ENCODE measurements at regions not wholly inside any gene's neighbourhood (a gene's known extent, or its start where the extent isn't known, plus 50 kb on each side); places are given as distances from the start of the nearest gene placed in this dataset.

GRCh38 chr18:65943268-65943667 is 192.5 kb downstream of the CDH7 start:
- H3K36me3 Mint-ChIP-seq: no peaks in the 10 kb centered on the region
- H3K4me1 Mint-ChIP-seq: no peaks in the 10 kb centered on the region
- H3K27me3 Mint-ChIP-seq: no peaks in the 10 kb centered on the region
- Histone ChIP-seq H3K4me1 (ENCODE audit: insufficient read depth, low read length) (no peaks in the 10 kb centered on the region), H3K9me3 (ENCODE audit: low read length) (no peaks in the 10 kb centered on the region), H3K27ac (ENCODE audit: low read depth, low read length) (no peak overlapping the region), H3K36me3 (ENCODE audit: insufficient read depth, low read length) (no peaks in the 10 kb centered on the region), H3K4me3 (ENCODE audit: low read length) (no peak overlapping the region), H3K27me3 (ENCODE audit: insufficient read depth, low read length, poor library complexity, severe bottlenecking) (no peaks in the 10 kb centered on the region)
- H3K27ac Mint-ChIP-seq: no peak overlapping the region
- DNase-seq: no peak
- POLR2A ChIA-PET: no interaction called here
- peaks cover 2 to 26% (median 6%) of the 10 kb centered on the region in 5 donors for H3K9me3 Mint-ChIP-seq
- CTCF ChIA-PET: no interaction called here
- H3K4me3 Mint-ChIP-seq: no peak overlapping the region

GRCh38 chr18:65942854-65943253 is 192.0 kb downstream of the CDH7 start:
- Mint-ChIP-seq H3K36me3 (no peaks in the 10 kb centered on the region), H3K4me1 (no peaks in the 10 kb centered on the region), H3K4me3 (no peak overlapping the region), H3K27ac (no peak overlapping the region), H3K27me3 (no peaks in the 10 kb centered on the region), H3K9me3 (peaks cover 4 to 26% (median 6%) of the 10 kb centered on the region in 5 donors)
- H3K4me1 ChIP-seq (ENCODE audit: insufficient read depth, low read length): no peaks in the 10 kb centered on the region
- ChIA-PET POLR2A (no interaction called here), CTCF (no interaction called here)
- H3K27me3 ChIP-seq (ENCODE audit: insufficient read depth, low read length, poor library complexity, severe bottlenecking): no peaks in the 10 kb centered on the region
- H3K9me3 ChIP-seq (ENCODE audit: low read length): no peaks in the 10 kb centered on the region
- no peak overlapping the region for H3K4me3 ChIP-seq (ENCODE audit: low read length)
- no peak overlapping the region for H3K27ac ChIP-seq (ENCODE audit: low read depth, low read length)
- H3K36me3 ChIP-seq (ENCODE audit: insufficient read depth, low read length): no peaks in the 10 kb centered on the region
- no peak for DNase-seq

GRCh38 chr18:65942104-65942503 is 191.3 kb downstream of the CDH7 start:
- H3K36me3 ChIP-seq (ENCODE audit: insufficient read depth, low read length): no peaks in the 10 kb centered on the region
- H3K4me1 Mint-ChIP-seq: no peaks in the 10 kb centered on the region
- ChIA-PET CTCF (no interaction called here), POLR2A (no interaction called here)
- H3K27ac ChIP-seq (ENCODE audit: low read depth, low read length): no peak overlapping the region
- H3K4me3 ChIP-seq (ENCODE audit: low read length): no peak overlapping the region
- H3K27me3 Mint-ChIP-seq: no peaks in the 10 kb centered on the region
- no peak overlapping the region for H3K4me3 Mint-ChIP-seq
- DNase-seq: no peak
- H3K9me3 Mint-ChIP-seq: peaks cover 4 to 33% (median 8%) of the 10 kb centered on the region in 5 donors
- H3K4me1 ChIP-seq (ENCODE audit: insufficient read depth, low read length): no peaks in the 10 kb centered on the region
- H3K27me3 ChIP-seq (ENCODE audit: insufficient read depth, low read length, poor library complexity, severe bottlenecking): no peaks in the 10 kb centered on the region
- H3K27ac Mint-ChIP-seq: no peak overlapping the region
- no peaks in the 10 kb centered on the region for H3K9me3 ChIP-seq (ENCODE audit: low read length)
- no peaks in the 10 kb centered on the region for H3K36me3 Mint-ChIP-seq

- Histone ChIP-seq H3K27ac (ENCODE audit: low read depth, low read length) (no peak overlapping the region), H3K27me3 (ENCODE audit: insufficient read depth, low read length, poor library complexity, severe bottlenecking) (no peaks in the 10 kb centered on the region), H3K4me3 (ENCODE audit: low read length) (no peak overlapping the region), H3K4me1 (ENCODE audit: insufficient read depth, low read length) (no peaks in the 10 kb centered on the region), H3K9me3 (ENCODE audit: low read length) (no peaks in the 10 kb centered on the region), H3K36me3 (ENCODE audit: insufficient read depth, low read length) (no peaks in the 10 kb centered on the region)
- H3K36me3 Mint-ChIP-seq: no peaks in the 10 kb centered on the region
- H3K27me3 Mint-ChIP-seq: no peaks in the 10 kb centered on the region
- DNase-seq: no peak
- H3K9me3 Mint-ChIP-seq: peaks cover 6 to 35% (median 7%) of the 10 kb centered on the region in 5 donors
- no peak overlapping the region for H3K27ac Mint-ChIP-seq
- no peaks in the 10 kb centered on the region for H3K4me1 Mint-ChIP-seq
- ChIA-PET POLR2A (no interaction called here), CTCF (no interaction called here)
- H3K4me3 Mint-ChIP-seq: no peak overlapping the region
These were observed 190.7 kb downstream of the CDH7 start for GRCh38 chr18:65941482-65941881.
